ENCODE measurements at regions not wholly inside any gene's neighbourhood (a gene's known extent, or its start where the extent isn't known, plus 50 kb on each side); places are given as distances from the start of the nearest gene placed in this dataset.

DNA sequence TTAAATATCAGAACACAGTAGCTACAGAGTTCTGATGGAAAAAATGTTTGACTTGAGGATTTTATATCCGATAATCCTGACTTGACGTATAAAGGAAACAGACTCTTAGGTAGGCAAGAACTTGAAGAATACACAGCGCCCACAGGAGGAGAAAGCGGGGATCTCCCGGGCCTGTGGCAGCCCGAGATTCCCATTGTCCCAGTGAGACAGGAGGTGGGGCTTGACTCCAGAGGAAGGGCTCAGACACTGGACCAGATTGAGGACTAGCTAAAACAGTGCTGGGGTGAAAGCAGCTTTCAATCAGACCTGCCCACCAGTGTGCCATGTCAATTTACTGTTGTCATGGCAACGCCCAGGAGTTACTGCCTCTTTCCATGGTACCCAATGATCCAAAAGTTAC lies 51.1 kb upstream of the C14orf180 start:
- Histone ChIP-seq H3K27me3 (ENCODE audit: control insufficient read depth in 2 of 2, insufficient read depth in 1 of 2, low read length in 1 of 2) (no peaks in the 10 kb centered on the region), H3K4me3 (ENCODE audit: low read length in 2 of 2) (no peak overlapping the region), H3K27ac (ENCODE audit: low read depth in 1 of 2, low read length in 1 of 2) (no peak overlapping the region), H3K9me3 (ENCODE audit: control insufficient read depth in 2 of 2, insufficient read depth in 1 of 2, low read length in 1 of 2) (peaks cover 2 to 13% of the 10 kb centered on the region in 2 donors), H3K4me1 (ENCODE audit: control insufficient read depth in 2 of 2, insufficient read depth in 2 of 2, low read length in 2 of 2) (no peaks in the 10 kb centered on the region), H3K36me3 (ENCODE audit: control insufficient read depth in 2 of 2, insufficient read depth in 2 of 2, low read length in 1 of 2) (no peaks in the 10 kb centered on the region)
- WGBS, result 93% methylated on average over 7 of the region's 7 CpGs
- no peak for DNase-seq (ENCODE audit: low read depth in 6 of 9, low spot score in 9 of 9)
